Fibroblast of peridontal ligament (primary cell): ENCODE measurements at regions not wholly inside any gene's neighbourhood (a gene's known extent, or its start where the extent isn't known, plus 50 kb on each side); places are given as distances from the start of the nearest gene placed in this dataset.
A peak's percentile ranks its signal among the peaks of the same experiment; 100 is the strongest.
"Not testable (repeated sequence)": the region's sequence is repeated elsewhere in the genome, so short reads cannot be mapped to it uniquely, and the experiment has no call there.

Source experiments
- DNase-seq: peaks from one replicate; pipeline ENCODE4 v3.0.0-alpha.2; 2010; ENCODE audit errors: extremely low read depth

DNA sequence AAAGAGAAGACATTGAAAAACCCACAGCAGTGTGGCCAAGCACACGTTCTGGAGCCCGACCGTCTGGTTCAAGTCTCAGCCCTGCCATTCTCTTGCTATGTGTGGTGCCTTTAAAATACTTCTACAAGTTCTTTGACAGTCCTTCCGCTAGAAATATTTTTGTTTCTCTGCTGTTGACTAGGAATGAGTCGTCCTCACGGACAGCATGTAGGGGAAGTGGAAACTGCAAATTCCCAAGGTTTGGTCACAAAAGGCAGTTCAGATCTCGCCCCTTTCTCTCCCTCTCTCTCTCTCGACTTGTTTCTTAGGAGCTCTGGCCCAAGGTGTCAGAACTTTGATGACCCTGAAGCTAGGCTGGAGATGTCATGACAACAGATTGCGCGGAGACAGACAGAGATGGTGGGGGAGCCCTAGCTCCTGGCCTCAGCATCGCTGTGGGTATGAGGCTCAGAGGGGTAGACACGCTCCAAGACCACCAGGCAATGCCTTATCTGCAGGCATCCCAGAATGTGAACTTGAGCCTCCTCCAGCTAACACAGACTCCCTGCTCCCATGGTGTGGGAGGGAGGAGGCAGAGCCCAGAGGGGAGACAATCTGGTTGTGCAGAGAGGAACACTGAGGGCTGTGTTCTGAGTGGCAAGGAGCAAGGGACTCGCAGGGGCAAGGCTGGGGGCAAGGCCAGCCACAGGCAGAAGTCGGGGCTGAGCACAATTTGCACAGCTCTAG is 368.9 kb upstream of the SULF2 start:
- no peak for DNase-seq

GRCh38 chr20:48153523-48153922 is 368.2 kb upstream of the SULF2 start:
- DNase-seq = no peak

GRCh38 chr20:48153103-48153502 is 367.8 kb upstream of the SULF2 start:
- no peak for DNase-seq

DNA sequence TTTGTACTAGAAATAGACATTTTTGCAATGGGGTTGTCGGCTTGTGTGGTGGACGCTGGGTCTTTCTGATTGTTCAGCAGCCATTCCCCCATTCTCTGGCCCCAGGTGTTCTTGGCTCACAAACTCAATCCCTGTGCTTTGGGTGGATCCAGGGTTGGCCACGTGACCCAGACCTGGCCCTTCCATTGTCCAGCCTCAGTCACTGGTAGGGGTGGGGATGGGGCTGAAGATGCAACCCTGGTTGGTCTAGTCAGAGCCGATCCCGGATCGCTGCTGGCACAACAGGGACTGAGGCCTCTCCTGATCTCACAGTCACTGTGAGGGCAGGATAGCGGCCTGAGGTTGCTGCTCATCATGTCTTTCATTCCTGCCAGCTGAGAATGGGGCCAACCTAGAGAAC is 365.3 kb upstream of the SULF2 start:
- DNase-seq = no peak

DNA sequence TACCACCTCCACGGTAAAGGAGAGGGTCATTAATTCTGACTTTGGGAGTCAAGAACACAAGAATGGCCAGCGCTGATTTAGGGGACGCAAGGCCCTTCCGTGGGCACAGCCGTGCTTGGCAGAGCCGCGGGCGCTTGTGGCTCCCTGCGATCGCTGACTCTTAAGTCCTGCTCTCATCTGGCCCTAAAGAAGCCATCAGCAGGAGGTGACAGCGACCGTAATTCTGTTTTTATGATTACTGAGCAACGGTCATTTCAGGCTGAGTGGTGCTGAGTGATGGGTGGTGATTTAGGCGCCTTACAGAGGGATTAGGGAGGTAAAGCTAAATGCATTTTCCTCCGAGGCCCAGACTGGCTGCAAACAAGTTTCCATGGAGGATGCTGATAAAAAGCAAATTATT is 364.6 kb upstream of the SULF2 start:
- DNase-seq = no peak

GRCh38 chr20:48148916-48149672 is 363.8 kb upstream of the SULF2 start:
- DNase-seq = no peak

GRCh38 chr20:48148020-48148419 is 362.7 kb upstream of the SULF2 start:
- DNase-seq = no peak

DNA sequence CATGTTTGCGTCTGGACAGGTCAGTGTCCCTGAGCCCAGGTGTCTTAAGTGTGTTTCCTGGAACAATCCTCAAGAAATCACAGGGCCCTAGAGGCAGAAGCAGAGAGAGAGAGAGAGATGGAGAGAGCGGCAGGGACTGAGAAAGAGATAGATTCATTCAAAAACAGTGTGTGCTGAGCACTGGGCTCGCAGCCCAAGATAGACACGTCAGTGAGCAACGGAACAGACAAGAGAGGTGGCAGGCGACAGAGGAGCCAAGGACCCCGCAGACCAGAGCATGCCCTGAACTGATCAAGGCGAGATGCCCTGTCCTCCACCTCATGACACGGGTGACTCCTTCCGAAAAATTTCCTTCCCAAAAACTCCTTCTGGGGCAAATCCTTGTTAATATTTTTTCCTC is 362.0 kb upstream of the SULF2 start:
- DNase-seq = no peak

DNA sequence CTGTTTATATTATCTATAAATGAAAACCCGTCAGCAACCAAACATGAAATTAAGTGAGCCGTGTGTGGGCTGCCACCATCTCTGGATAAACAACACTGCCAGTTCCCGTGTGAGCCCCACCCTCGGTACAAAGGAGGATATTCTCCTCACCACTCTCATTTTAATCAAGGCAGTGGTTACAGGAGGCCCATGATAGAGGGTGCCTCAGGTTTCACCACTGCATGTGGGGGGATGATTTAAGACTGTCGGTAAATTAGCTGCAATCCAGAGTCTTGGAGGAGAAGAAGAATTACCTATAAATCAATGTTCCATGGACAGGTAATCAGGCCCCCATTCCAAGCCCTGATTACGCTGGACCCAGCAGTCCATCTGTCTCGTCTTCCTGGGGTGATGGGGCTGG is 361.6 kb upstream of the SULF2 start:
- DNase-seq = no peak

GRCh38 chr20:48146308-48146707 is 361.0 kb upstream of the SULF2 start:
- no peak for DNase-seq

DNA sequence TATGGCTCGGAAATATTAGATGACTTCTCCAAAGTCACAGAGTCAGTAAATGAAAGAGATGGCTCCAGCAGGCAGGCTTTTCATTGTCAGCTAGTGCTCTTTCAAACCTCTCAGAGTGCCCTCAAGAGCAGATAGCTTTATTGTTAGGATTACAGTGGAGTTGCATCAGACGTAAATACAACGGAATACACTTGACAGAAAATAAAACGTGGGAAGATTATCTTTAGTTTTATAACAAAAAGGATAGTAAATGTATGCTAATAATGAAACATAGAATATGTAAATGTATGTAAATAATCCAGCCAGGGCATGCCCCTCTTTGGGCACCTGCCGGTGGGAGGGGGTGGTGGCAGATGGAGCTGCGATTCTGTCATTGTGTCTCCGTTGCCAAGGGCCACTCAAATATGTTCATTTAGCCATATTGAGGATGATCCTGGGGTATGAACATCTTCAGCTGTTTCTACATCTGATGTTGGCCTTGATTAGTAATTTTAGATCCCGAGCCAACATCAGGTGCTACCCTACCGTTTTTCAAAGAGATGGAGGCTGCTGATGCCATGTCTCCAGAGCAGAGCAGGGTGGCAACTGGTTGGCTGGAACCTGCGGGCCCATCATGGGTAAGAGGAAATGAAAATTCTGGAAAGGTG is 358.3 kb upstream of the SULF2 start:
- DNase-seq = no peak

GRCh38 chr20:48142516-48142773 is 357.2 kb upstream of the SULF2 start:
- no peak for DNase-seq

- DNase-seq = no peak
Measured at GRCh38 chr20:48141660-48142515, 356.6 kb upstream of the SULF2 start.

DNA sequence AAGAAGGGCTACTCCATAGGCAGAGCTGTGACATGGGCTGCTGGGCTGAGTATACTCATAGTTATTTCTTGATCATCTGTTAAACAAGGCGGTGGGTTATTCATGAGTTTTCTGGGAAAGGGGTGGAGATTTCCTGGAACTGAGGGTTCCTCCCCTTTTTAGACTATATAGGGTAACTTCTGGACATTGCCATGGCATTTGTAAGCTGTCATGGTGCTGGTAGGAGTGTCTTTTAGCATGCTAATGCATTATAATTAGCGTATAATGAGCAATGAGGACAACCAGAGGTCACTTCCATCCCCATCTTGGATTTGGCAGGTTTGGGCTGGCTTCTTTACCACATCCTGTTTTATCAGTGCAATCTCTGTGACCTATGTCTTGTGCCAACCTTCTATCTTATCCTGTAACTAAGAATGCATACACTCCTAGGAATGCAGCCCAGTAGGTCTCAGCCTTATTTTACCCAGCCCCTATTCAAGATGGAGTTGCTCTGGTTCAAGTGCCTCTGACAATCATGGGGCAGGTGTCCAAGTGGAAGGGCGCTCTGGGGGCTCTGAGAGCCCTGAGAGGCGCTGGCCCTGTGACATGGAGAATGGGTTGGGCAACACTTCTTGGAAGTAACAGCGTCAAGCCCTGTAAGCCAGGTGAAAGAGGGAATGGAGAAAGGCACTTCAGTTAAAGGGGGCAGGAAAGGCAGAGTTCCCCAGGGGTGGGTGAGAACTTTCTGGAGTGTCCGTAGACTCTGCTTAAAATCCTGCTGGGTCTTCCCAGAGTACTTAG is 354.2 kb upstream of the SULF2 start:
- DNase-seq = no peak

DNA sequence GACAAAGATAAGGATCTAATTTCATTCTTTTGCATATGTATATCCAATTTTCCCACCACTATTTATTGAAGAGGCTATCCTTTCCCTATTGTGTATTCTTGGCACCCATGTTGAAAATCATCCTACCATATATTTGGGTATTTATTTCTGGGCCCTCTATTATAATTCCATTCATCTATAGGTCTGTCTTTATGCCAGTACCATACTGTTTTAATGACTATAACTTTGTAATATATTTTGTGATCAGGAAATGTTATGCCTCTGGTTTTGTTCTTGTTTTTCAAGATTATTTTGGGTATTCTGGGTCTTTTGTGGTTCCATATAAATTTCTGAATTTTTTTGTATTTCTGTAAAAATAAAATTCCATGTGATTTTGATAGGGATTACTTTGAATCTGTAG is 347.6 kb upstream of the SULF2 start:
- no peak for DNase-seq

- peak; percentile 50 for DNase-seq
Measured at GRCh38 chr20:48131581-48131980, 346.3 kb upstream of the SULF2 start.

- peak; percentile 33 for DNase-seq
Measured at GRCh38 chr20:48129345-48129942, 344.2 kb upstream of the SULF2 start.

DNA sequence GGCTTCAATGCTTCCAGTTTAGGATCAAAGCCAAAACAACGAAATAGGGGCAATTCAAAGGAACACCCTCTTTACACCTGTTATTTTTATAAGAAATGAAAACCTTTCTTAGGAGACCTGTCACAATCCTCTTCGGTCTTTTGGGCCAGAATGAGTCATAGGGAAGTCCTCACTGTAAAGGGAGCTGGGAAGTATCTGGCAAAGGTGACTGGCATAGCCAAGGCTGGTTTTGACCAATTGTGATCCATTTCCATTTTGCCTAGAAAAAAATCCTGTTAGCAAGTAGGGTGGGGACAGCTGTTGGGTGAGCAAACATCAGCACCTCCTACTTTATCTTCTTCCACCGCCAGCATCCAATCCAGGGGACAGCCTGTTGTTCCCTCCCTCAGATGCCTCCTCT is 343.2 kb upstream of the SULF2 start:
- no peak for DNase-seq

DNA sequence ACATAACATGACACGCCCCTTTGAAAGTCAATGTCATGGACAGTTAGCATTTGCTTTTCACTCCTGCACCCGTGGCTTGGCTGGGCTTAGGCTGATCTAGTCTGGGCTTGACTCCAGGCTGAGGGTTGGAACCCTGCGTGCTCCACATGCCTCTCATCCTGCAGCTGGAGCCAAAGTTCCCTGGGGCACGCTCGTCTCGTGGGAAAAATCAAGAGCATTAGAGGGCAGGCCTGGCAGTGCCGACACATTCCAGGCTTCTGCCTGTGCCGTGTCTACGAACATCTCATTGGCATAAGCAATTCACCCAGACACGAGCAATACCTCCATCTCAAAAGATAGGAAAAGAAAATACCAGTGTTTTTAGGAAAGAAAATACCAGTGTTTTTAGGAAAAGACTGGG is 342.7 kb upstream of the SULF2 start:
- DNase-seq = peak; percentile 25

- DNase-seq = not testable (repeated sequence)
Measured at GRCh38 chr20:48127133-48127532, 341.9 kb upstream of the SULF2 start.

- DNase-seq = no peak
Measured at GRCh38 chr20:48126227-48126740, 341.0 kb upstream of the SULF2 start.
